Esophagus squamous epithelium (tissue), 4 donors: ENCODE measurements at regions not wholly inside any gene's neighbourhood (a gene's known extent, or its start where the extent isn't known, plus 50 kb on each side); places are given as distances from the start of the nearest gene placed in this dataset.

Experiments
- CTCF ChIP-seq, 6 experiments: fragments of 450-650 bp in 4 of 6; fragments of 200-600 bp in 2 of 6; sonication (generic) in 2 of 6; IDR thresholded peaks; one replicate each; pipeline ENCODE4 v1.5.1; 2016 to 2019; ENCODE audit warnings: antibody characterized with exemption in 6 of 6, mild to moderate bottlenecking in 4 of 6, moderate library complexity in 4 of 6
- POLR2A ChIP-seq, 4 donors: fragments of 450-650 bp; IDR thresholded peaks; one replicate each; pipeline ENCODE4 v1.6.1; 2017; ENCODE audit warnings: antibody characterized with exemption in 4 of 4, mild to moderate bottlenecking in 4 of 4, moderate library complexity in 3 of 4

DNA sequence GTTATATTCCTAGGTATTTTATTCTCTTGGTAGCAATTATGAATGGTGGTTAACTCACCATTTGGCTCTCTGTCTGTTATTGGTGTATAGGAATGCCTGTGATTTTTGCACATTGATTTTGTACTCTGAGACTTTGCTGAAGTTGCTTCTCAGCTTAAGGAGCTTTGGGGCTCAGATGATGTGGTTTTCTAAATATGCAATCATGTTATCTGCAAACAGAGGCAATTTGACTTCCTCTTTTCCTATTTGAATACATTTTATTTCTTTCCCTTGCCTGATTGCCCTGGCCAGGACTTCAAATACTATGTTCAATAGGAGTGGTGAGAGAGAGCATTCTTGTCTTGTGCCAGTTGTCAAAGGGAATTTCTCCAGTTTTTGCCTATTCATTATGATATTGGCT, 310.9 kb upstream of the RBMY1B start:
- TF ChIP-seq POLR2A (IDR thresholded peaks at IDR 0.05) (no peak), CTCF (IDR thresholded peaks at IDR 0.05) (no peak)
